Stimulated activated CD4-positive, alpha-beta T cell treated with anti-CD3 and anti-CD28 coated beads, Interleukin-2, amount 100 ng/mL, for 48 hours (primary cell): ENCODE measurements at regions not wholly inside any gene's neighbourhood (a gene's known extent, or its start where the extent isn't known, plus 50 kb on each side); places are given as distances from the start of the nearest gene placed in this dataset.

Experiments
- DNase-seq, 2 donors: peaks; one replicate each; pipeline ENCODE4 v3.0.0-alpha.2; 2020

GRCh38 chr14:83780321-83780720 lies 1749.6 kb upstream of the FLRT2 start:
- no peak for DNase-seq

- no peak for DNase-seq
These were observed 1731.5 kb upstream of the FLRT2 start for GRCh38 chr14:83798421-83798820.

- no peak for DNase-seq
These were observed 1730.7 kb upstream of the FLRT2 start for GRCh38 chr14:83799233-83799632.

GRCh38 chr14:83814896-83815295 lies 1715.0 kb upstream of the FLRT2 start:
- DNase-seq = no peak

- DNase-seq = no peak
These were observed 1713.2 kb upstream of the FLRT2 start for GRCh38 chr14:83816761-83817160.

GRCh38 chr14:83825843-83826242 lies 1704.1 kb upstream of the FLRT2 start:
- no peak for DNase-seq

GRCh38 chr14:83826838-83827237 lies 1703.1 kb upstream of the FLRT2 start:
- no peak for DNase-seq

GRCh38 chr14:83827383-83827782 lies 1702.6 kb upstream of the FLRT2 start:
- DNase-seq = no peak

- DNase-seq = no peak
These were observed 1701.5 kb upstream of the FLRT2 start for GRCh38 chr14:83828406-83828805.

- DNase-seq = no peak
These were observed 1699.6 kb upstream of the FLRT2 start for GRCh38 chr14:83830316-83830715.

GRCh38 chr14:83838226-83838625 lies 1691.7 kb upstream of the FLRT2 start:
- DNase-seq = no peak

GRCh38 chr14:83842547-83842946 lies 1687.4 kb upstream of the FLRT2 start:
- DNase-seq = no peak

- no peak for DNase-seq
These were observed 1682.8 kb upstream of the FLRT2 start for GRCh38 chr14:83847102-83847501.

GRCh38 chr14:83850092-83850491 lies 1679.9 kb upstream of the FLRT2 start:
- no peak for DNase-seq

GRCh38 chr14:83856334-83856733 lies 1673.6 kb upstream of the FLRT2 start:
- no peak for DNase-seq

GRCh38 chr14:83860631-83861155 lies 1669.3 kb upstream of the FLRT2 start:
- DNase-seq = no peak

- no peak for DNase-seq
These were observed 1666.7 kb upstream of the FLRT2 start for GRCh38 chr14:83863042-83863774.

- no peak for DNase-seq
These were observed 1665.8 kb upstream of the FLRT2 start for GRCh38 chr14:83864106-83864505.

GRCh38 chr14:83867566-83868225 lies 1662.2 kb upstream of the FLRT2 start:
- no peak for DNase-seq

GRCh38 chr14:83870546-83871270 lies 1659.2 kb upstream of the FLRT2 start:
- DNase-seq = no peak

GRCh38 chr14:83873669-83874068 lies 1656.3 kb upstream of the FLRT2 start:
- no peak for DNase-seq

- no peak for DNase-seq
These were observed 1655.3 kb upstream of the FLRT2 start for GRCh38 chr14:83874662-83875061.

- DNase-seq = no peak
These were observed 1646.2 kb upstream of the FLRT2 start for GRCh38 chr14:83883732-83884131.

- DNase-seq = no peak
These were observed 1644.1 kb upstream of the FLRT2 start for GRCh38 chr14:83885837-83886293.
